Fibroblast of pulmonary artery (primary cell): ENCODE measurements at regions not wholly inside any gene's neighbourhood (a gene's known extent, or its start where the extent isn't known, plus 50 kb on each side); places are given as distances from the start of the nearest gene placed in this dataset.
A peak's percentile ranks its signal among the peaks of the same experiment; 100 is the strongest.

Source experiments
- DNase-seq: peaks from one replicate; pipeline ENCODE4 v3.0.0-alpha.2; 2010; ENCODE audit warnings: low read depth
- H3K4me3 ChIP-seq: replicated peaks from 2 replicates; pipeline ENCODE4 v1.5.1; 2011; ENCODE audit warnings: low read depth, mild to moderate bottlenecking, control low read depth, low read length, moderate library complexity
- TF ChIP-seq, protein P1 (sequence below): IDR thresholded peaks from 2 replicates; pipeline ENCODE4 v1.5.1; 2011; ENCODE audit warnings: mild to moderate bottlenecking, control low read depth, low read length, inconsistent platforms; ENCODE audit errors: missing control alignments

GRCh38 chr13:65347420-65348030, 1882.6 kb downstream of the PCDH9 start:
- DNase-seq = no peak
- TF ChIP-seq, protein P1, sequence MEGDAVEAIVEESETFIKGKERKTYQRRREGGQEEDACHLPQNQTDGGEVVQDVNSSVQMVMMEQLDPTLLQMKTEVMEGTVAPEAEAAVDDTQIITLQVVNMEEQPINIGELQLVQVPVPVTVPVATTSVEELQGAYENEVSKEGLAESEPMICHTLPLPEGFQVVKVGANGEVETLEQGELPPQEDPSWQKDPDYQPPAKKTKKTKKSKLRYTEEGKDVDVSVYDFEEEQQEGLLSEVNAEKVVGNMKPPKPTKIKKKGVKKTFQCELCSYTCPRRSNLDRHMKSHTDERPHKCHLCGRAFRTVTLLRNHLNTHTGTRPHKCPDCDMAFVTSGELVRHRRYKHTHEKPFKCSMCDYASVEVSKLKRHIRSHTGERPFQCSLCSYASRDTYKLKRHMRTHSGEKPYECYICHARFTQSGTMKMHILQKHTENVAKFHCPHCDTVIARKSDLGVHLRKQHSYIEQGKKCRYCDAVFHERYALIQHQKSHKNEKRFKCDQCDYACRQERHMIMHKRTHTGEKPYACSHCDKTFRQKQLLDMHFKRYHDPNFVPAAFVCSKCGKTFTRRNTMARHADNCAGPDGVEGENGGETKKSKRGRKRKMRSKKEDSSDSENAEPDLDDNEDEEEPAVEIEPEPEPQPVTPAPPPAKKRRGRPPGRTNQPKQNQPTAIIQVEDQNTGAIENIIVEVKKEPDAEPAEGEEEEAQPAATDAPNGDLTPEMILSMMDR = no peak
- no peak overlapping the region for H3K4me3 ChIP-seq

GRCh38 chr13:65343898-65344663, 1886.1 kb downstream of the PCDH9 start:
- H3K4me3 ChIP-seq = no peak overlapping the region
- no peak for DNase-seq
- TF ChIP-seq, protein P1 = no peak

DNA sequence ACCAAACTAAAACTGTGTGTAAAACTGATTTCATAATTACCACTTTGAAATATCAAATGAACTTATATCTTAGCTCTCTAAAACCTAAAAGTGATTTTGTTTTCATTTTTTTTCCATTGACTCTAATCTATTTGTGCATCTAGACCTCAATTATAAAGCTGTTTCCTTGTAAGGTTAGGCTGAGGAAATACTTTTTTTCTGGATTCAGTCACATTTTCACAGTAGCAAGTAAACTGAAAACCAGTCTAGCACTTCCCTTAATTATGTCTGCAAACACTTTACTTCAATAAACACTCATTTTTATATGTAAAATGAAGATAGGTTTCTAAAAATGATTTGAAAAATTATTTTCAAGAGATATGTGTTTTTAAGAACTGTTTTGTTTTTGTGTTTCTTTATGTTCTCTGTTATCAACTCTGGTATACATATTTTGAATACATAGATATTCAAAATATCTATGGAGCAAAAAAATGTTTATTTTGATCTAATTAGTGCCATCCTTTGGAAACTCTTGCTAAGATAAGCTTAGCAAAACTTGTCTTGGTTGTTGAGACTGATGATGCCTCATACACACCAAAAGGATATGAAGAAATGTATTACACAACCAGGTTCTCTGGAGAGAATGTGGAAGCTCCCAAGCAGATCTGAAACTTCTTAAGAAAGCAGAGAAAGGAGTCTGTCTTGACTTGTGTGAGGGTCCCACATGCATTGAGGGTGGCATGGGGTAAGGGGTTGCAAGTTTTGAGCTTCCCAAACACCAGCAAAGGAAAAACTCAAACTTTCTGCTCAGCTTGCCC, 1887.4 kb downstream of the PCDH9 start:
- no peak overlapping the region for H3K4me3 ChIP-seq
- peak; percentile 18 for DNase-seq
- TF ChIP-seq, protein P1 = no peak

DNA sequence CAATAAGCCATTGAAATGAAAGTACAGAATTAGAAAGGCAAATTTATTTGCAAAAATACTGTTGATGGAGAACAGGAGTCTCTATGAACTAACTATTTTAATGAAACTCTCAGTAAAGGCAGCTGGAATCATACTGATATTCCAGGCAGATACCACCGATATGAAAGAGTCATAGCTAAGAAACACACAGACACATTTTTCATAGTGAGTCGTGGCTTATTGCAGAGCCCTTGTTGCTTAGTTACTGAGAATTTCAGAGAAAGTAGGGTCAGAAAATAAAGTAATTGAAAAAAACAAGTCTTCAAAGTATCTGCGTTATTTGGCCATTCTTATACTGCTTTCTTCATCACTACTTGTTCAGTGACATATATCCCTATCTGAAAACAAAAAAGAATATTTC, 1890.9 kb downstream of the PCDH9 start:
- DNase-seq = no peak
- TF ChIP-seq, protein P1 = no peak
- H3K4me3 ChIP-seq = no peak overlapping the region

- TF ChIP-seq, protein P1 = no peak
- DNase-seq = peak; percentile 52
- no peak overlapping the region for H3K4me3 ChIP-seq
These were observed 1893.2 kb downstream of the PCDH9 start for GRCh38 chr13:65336916-65337315.

- TF ChIP-seq, protein P1 = no peak
- no peak for DNase-seq
- no peak overlapping the region for H3K4me3 ChIP-seq
These were observed 1893.9 kb downstream of the PCDH9 start for GRCh38 chr13:65336087-65336749.
